Hematopoietic multipotent progenitor cell (in vitro differentiated cells): ENCODE measurements at regions not wholly inside any gene's neighbourhood (a gene's known extent, or its start where the extent isn't known, plus 50 kb on each side); places are given as distances from the start of the nearest gene placed in this dataset.
"Not testable (repeated sequence)": the region's sequence is repeated elsewhere in the genome, so short reads cannot be mapped to it uniquely, and the experiment has no call there.

Experiments
- DNase-seq, 3 donors: peaks; one replicate each; pipeline ENCODE4 v3.0.0-alpha.2; 2011 to 2015; ENCODE audit warnings: low read depth in 2 of 3, low spot score in 2 of 3

DNA sequence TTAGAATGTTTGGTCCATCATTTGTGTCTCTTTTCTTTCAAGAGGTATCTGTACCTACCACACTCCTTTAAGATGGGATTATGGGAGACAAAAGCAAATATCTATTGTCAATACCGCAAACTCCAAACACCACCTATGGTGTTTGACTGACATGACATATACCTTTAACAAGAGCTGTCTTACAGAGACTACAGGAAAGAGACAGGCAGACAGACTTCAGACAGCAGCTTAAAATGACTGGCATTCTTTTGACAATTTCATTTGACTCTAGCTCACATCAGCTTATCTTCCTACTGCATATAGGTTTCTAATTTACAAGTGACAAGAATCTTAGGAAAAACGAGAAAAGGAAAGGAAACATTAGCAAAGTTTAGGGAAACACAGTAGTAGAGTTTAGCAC lies 256.0 kb upstream of the TFAP2D start:
- DNase-seq, result no peak

DNA sequence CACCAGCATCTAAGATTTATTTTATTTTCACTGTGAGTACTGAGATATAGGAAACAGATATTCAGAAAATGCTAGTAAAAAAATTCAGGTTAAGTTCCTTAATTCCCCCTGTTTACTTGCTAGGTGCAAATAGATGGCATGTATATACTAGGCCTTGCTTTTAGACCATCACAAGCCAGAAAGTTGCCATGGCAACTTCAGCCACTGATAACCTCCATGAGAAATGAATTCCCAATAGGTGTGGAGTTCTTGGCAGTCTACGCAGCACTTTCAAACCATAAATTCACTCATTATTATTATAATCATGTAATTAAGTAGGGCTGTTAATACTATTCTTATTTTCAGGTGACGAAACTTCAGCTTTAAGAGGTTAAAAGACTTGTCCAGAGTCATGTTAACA lies 251.6 kb upstream of the TFAP2D start:
- no peak for DNase-seq

- DNase-seq, result no peak
These were observed 249.4 kb upstream of the TFAP2D start for GRCh38 chr6:50463931-50464330.

DNA sequence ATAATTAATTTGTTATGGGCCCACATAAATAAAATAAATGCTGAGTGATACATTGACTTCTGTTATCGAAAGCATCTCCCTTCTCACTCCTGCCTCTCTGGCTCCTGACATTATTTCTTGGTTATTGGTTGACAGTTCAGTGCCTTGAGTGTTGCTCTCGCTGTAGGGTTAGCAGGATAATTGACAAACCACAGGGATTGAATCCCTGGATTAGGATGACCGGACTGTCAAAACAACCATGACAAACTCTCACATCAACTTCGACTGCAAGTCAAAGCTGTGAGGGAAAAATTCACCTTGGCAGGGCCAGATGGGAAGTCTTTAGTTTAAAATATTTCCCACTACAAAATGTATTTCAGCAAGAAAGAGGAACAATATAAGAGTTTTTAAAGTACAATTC lies 245.4 kb upstream of the TFAP2D start:
- DNase-seq, result no peak

DNA sequence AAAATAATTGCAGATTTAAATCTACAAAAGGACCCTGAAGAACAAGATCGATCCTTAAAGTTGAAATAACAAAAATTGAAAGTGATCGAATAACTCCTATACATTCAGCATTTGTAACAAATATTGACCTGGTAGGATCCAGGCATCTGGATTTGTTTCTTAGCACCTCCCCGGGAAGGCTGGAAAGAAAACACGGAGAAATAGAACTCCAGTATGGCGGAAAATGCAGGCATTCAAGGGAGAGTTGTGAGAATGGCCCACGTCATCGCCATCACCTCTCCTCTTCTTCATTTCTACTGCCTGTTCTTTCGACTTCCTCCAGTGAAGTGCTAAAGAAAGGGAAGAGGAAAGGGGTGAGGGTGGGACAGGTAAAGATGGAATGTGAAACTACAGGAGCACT lies 242.3 kb upstream of the TFAP2D start:
- no peak for DNase-seq

DNA sequence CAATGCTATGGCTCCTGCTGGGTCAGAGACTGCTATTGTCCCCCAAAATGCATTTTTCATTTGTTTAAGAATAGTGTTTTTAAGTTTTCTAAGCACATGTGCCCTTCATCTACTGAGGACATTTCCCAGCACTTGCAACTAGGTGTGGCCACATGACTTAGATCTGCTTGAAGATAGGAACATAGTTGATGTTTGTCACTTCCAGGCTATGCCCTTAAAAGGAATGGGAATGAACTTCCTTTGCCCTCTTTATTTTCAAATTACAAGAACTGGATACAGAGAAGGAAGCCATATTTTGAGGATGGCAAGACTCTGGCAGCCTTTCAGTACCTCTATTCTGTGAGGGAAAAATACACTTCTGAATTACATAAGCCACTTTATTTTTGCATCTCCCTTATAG lies 203.0 kb upstream of the TFAP2D start:
- DNase-seq, result no peak

GRCh38 chr6:50520326-50521266 lies 192.7 kb upstream of the TFAP2D start:
- DNase-seq, result no peak

DNA sequence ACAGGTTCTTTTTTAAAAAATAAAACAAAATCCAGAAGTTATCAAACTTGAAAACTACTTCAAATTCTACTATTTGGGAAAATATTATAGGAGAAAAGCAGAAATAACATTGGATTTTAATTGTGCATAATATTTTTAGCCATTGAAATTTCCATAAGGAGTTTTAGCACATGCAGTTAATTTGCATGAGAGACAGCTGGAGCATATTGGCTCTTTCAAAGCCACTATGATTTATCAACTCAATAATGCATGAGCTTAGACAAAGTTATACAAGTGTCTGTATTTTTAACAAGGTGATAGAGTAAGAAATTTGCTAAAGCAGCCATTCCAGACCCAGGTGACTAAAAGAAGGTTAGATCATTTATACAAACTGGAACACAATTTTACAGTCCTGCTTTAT lies 189.0 kb upstream of the TFAP2D start:
- DNase-seq, result no peak

GRCh38 chr6:50527985-50528384 lies 185.3 kb upstream of the TFAP2D start:
- DNase-seq, result no peak

- no peak for DNase-seq
These were observed 173.9 kb upstream of the TFAP2D start for GRCh38 chr6:50539447-50539846.

GRCh38 chr6:50541941-50542340 lies 171.4 kb upstream of the TFAP2D start:
- DNase-seq, result no peak

- DNase-seq, result no peak
These were observed 169.7 kb upstream of the TFAP2D start for GRCh38 chr6:50543666-50544065.

DNA sequence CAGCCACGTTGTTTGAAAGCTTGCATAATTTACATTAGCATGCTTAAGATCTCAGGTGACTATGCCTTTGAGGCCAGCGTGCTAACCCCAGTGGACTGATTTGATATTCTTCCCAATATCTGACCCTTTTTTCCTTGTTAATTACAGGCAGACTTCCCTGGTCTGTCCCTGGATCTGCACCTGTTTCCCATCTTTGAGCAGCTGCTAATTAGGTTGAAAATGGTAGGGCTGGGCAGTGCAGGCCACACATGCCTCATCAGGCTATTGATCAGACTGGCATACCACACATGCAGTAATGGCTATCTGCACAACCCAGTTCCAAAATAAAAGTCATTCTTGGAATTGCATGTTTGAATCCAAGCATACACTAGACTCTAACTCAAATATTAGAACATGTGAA lies 164.3 kb upstream of the TFAP2D start:
- DNase-seq, result no peak

GRCh38 chr6:50549475-50549874 lies 163.9 kb upstream of the TFAP2D start:
- no peak for DNase-seq

GRCh38 chr6:50555982-50556381 lies 157.3 kb upstream of the TFAP2D start:
- DNase-seq, result no peak

DNA sequence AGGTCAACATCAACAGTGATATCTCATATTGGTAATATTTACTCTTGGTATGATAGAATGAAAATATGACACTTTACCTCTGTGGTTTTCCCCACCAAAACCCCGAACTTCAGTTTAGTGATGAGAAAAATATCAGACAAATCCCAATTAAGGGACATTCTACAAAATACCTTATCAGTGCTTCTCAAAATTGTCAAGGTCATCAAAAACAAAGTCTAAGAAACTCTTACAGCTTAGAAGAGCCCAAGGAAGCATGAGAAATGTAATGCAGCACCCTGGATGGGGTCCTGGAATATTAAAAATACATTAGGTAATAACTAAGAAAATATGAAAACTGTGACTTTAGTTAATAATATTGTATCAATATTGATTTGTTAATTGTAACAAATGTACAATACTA lies 148.3 kb upstream of the TFAP2D start:
- no peak for DNase-seq

- not testable (repeated sequence) for DNase-seq
These were observed 142.1 kb upstream of the TFAP2D start for GRCh38 chr6:50571230-50571629.

DNA sequence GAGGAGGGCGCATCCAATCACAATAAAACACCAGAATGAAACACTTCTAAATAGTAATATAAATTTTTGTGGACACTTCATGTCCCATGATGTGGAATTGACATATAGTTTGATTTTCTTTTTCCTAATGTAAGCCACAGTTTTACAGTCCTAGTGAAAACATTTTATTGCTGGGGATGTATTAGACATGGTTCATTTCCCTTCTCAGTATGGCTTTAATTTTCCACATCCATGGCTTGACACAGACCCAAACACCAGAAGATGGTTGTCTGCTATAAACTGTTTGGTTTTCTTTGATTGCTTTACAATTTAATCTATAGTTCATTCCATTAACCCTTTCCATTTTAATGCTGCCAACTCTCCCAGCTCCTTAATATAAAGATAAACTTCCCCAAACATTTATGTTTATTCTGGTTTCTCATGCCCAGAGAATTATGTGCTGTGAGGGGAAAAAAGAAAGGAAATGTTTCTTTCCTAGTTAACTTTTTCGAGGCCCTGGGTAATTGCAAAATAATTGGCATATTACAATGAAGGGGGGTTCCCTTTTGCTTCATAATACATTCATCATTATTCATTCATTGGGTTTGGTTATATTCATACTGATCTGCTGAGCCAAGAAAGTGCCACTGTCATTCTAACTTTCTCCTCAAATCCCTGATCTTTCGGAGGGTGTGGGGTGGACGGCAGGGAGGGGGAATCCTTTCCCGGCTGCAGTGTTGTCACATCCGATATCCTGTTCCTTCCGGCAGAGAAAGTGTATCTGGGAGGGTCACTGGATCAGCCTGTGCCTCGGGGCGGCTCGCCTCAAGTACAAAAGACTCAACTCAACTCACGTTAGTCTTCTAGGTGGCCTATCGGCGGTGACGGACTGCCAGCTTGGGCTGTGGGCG lies 127.6 kb upstream of the TFAP2D start:
- no peak for DNase-seq

GRCh38 chr6:50586331-50586675 lies 127.0 kb upstream of the TFAP2D start:
- DNase-seq, result no peak

- no peak for DNase-seq
These were observed 123.4 kb upstream of the TFAP2D start for GRCh38 chr6:50589751-50590470.

DNA sequence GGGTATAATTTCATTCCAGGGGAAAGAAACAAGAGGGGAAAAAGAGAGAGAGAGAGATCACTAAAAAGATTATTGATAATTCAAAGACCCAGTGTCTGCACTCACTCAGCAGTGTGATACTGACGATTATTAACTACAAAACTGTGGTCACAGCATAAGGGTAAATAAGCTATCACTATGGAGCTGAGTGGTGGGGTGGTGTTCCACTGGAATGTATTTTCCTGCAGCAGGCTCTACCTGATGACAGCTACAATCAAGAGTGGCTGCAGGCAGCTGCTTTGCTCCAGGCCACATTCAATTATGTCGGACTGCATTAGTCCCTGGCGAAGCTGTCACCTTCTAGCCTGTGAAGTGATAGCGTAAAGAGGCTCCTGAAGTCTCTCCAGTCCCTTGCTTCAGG lies 122.2 kb upstream of the TFAP2D start:
- no peak for DNase-seq
